HepG2 (cell line): ENCODE measurements at regions not wholly inside any gene's neighbourhood (a gene's known extent, or its start where the extent isn't known, plus 50 kb on each side); places are given as distances from the start of the nearest gene placed in this dataset.

Source experiments
- ATAC-seq: fragments of 200-7000 bp; cut with Tn5 transposase; 3 replicates; pipeline ENCODE4 v1.9.1; 2020; ENCODE audit warnings: mild to moderate bottlenecking, moderate library complexity
- BruUV-seq: library from RNA; stranded (reverse); fragments of 400-500 nt; replicated peaks from 2 replicates; lab custom pipeline; 2021; lab: Mats Ljungman, UMichigan
- CTCF ChIA-PET: fragments of 300-600 bp; formaldehyde crosslinking; extraction: SDS; loops from one replicate; lab custom pipeline; 2021; ENCODE audit warnings: low total read pairs, inconsistent platforms, low intra/inter-chr PET ratio; lab: Yijun Ruan, JAX
- POLR2A ChIA-PET: fragments of 350-600 bp; sonication (Branson Sonifier 250); formaldehyde crosslinking; loops from one replicate; lab custom pipeline; 2020; ENCODE audit warnings: antibody characterized with exemption, inconsistent platforms; lab: Yijun Ruan, JAX
- DNase-seq: peaks from one replicate; pipeline ENCODE4 v3.0.0-alpha.2; 2015; ENCODE audit warnings: low spot score
- FAIRE-seq: peaks from 3 replicates; lab custom pipeline; 2011; peaks lifted over from hg19 to GRCh38; lab: Jason Lieb, UNC
- H2AFZ ChIP-seq: one replicate; pipeline ENCODE4 v1.6.1; 2011; ENCODE audit warnings: low read length, inconsistent platforms
- H3K27ac ChIP-seq: fragments of 300-600 bp; 3 replicates; pipeline ENCODE4 v1.8.0; 2011; ENCODE audit warnings: mixed run types, mild to moderate bottlenecking, mixed read lengths, low read length, inconsistent platforms; ENCODE audit not compliant: insufficient read depth; ENCODE audit errors: extremely low read length
- H3K27me3 ChIP-seq, 2 experiments: fragments of 200-600 bp in 1 of 2; 2 replicates in 1 of 2; 3 replicates in 1 of 2; pipeline versions ENCODE4 v1.6.0 to v1.8.0; 2011; ENCODE audit warnings: low read length in 2 of 2, mild to moderate bottlenecking in 2 of 2, moderate library complexity in 2 of 2, inconsistent platforms in 1 of 2; ENCODE audit not compliant: insufficient read depth in 2 of 2, control insufficient read depth in 1 of 2
- H3K36me3 ChIP-seq, 2 experiments: fragments of 200-600 bp in 1 of 2; replicated peaks in 1 of 2; 2 replicates in 1 of 2; 3 replicates in 1 of 2; pipeline versions ENCODE4 v1.5.1 to v1.8.0; 2011; ENCODE audit warnings: low read length in 2 of 2, inconsistent platforms in 1 of 2; ENCODE audit not compliant: insufficient read depth in 2 of 2, control insufficient read depth in 1 of 2
- H3K4me1 ChIP-seq: 2 replicates; pipeline ENCODE4 v1.5.1; 2012; ENCODE audit warnings: low read length, inconsistent platforms; ENCODE audit not compliant: insufficient read depth
- H3K4me2 ChIP-seq: 2 replicates; pipeline ENCODE4 v1.6.0; 2011; ENCODE audit warnings: low read depth, low read length, inconsistent platforms
- H3K4me3 ChIP-seq, 3 experiments: fragments of 200-600 bp in 1 of 3; sonication (generic), shearing (Covaris generic) in 1 of 3; replicated peaks in 1 of 3; 2 replicates each; pipeline ENCODE4 v1.5.1; 2011 to 2016; ENCODE audit warnings: low read length in 3 of 3, inconsistent platforms in 2 of 3, low read depth in 2 of 3, mild to moderate bottlenecking in 2 of 3, control low read depth in 1 of 3, mixed read lengths in 1 of 3; ENCODE audit not compliant: insufficient read depth in 1 of 3
- H3K79me2 ChIP-seq: one replicate; pipeline ENCODE4 v1.6.1; 2011; ENCODE audit warnings: low read length, inconsistent platforms; ENCODE audit not compliant: insufficient read depth
- H3K9ac ChIP-seq: 2 replicates; pipeline ENCODE4 v1.6.0; 2011; ENCODE audit warnings: mild to moderate bottlenecking, low read depth, low read length, inconsistent platforms; ENCODE audit not compliant: insufficient read depth
- H3K9me3 ChIP-seq: 2 replicates; pipeline ENCODE4 v1.5.1; 2012; ENCODE audit warnings: mild to moderate bottlenecking, low read length
- H4K20me1 ChIP-seq: 2 replicates; pipeline ENCODE4 v1.6.0; 2011; ENCODE audit warnings: inconsistent platforms, mild to moderate bottlenecking, low read length, moderate library complexity; ENCODE audit not compliant: insufficient read depth
- AGO1 ChIP-seq: fragments of 200-400 bp; formaldehyde crosslinking; IDR thresholded peaks from 2 replicates; pipeline ENCODE4 v1.6.1; 2017; ENCODE audit warnings: mild to moderate bottlenecking, low read depth, low read length, moderate library complexity; ENCODE audit not compliant: poor library complexity, severe bottlenecking
- ELF1 ChIP-seq: sonication (generic); formaldehyde crosslinking; IDR thresholded peaks from 2 replicates; pipeline ENCODE4 v1.4.0; 2020; ENCODE audit warnings: missing genetic modification reagents
- MTA3 ChIP-seq: sonication (generic); formaldehyde crosslinking; IDR thresholded peaks from 2 replicates; pipeline ENCODE4 v1.4.0; 2020; ENCODE audit warnings: missing genetic modification reagents
- ZC3H13 ChIP-seq: sonication (generic); formaldehyde crosslinking; IDR thresholded peaks from 2 replicates; pipeline ENCODE4 v1.8.1; 2023; ENCODE audit warnings: mild to moderate bottlenecking, missing genetic modification reagents, moderate library complexity
- ZNF33B ChIP-seq: sonication (generic); formaldehyde crosslinking; IDR thresholded peaks from 2 replicates; pipeline ENCODE4 v1.5.1; 2020; ENCODE audit warnings: mild to moderate bottlenecking, missing genetic modification reagents
- ZNF557 ChIP-seq: sonication (generic); formaldehyde crosslinking; IDR thresholded peaks from 2 replicates; pipeline ENCODE4 v1.4.0; 2020; ENCODE audit warnings: missing genetic modification reagents
- ZSCAN29 ChIP-seq: sonication (generic); formaldehyde crosslinking; conservative IDR thresholded peaks from 2 replicates; pipeline ENCODE4 v1.4.0; 2020; ENCODE audit warnings: mild to moderate bottlenecking, missing genetic modification reagents
- WGBS: methylation state at CpG from one replicate; pipeline ENCODE4 v1.1.6; 2017; ENCODE audit warnings: low lambda C conversion rate; 5-methylcytosine and 5-hydroxymethylcytosine counted together
- in situ Hi-C: cut with HindIII; loops from 2 replicates; pipeline ENCODE4 v1.10.0; 2017; ENCODE audit warnings: low pct_unique_long_range_greater_than_20kb; ENCODE audit not compliant: extremely low pct_ligation_motif_present
- intact Hi-C: fragments of 100-400 bp; cut with micrococcal nuclease; formaldehyde crosslinking; loops from one replicate; pipeline ENCODE4 v1.10.0; 2022; ENCODE audit not compliant: unreplicated experiment
- TF ChIP-seq, protein P1 (sequence below): sonication (generic); formaldehyde crosslinking; IDR thresholded peaks from 2 replicates; pipeline ENCODE4 v1.4.0; 2020; ENCODE audit warnings: low read depth, mild to moderate bottlenecking, missing genetic modification reagents
- TF ChIP-seq, protein P2 (sequence below): sonication (generic); formaldehyde crosslinking; IDR thresholded peaks from 2 replicates; pipeline ENCODE4 v1.4.0; 2020; ENCODE audit warnings: missing genetic modification reagents

DNA sequence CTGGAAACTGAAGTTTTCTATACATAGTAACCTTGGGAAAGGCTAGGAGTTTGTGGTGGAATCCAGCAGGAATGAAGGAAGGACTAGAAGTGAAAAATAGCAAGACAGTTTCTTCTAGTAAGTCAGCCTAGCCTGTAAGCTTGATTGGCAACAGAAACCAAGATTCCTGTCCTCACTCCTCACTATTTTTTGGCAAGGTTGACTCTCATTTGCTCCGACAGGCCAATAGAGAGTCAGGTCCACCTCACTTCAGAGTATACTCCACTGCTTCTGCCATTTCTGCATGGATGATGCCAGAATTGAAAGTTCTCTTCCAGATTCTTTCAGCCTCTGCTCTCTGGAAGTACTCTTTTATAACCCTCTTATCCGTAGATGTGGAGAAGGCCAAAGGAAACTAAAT, 352.4 kb downstream of the ZNF516 start (continued):
- TF ChIP-seq ELF1 (CRISPR knock-in tag), result no peak
- no peak for TF ChIP-seq ZNF33B (CRISPR knock-in tag)
- TF ChIP-seq, protein P1, sequence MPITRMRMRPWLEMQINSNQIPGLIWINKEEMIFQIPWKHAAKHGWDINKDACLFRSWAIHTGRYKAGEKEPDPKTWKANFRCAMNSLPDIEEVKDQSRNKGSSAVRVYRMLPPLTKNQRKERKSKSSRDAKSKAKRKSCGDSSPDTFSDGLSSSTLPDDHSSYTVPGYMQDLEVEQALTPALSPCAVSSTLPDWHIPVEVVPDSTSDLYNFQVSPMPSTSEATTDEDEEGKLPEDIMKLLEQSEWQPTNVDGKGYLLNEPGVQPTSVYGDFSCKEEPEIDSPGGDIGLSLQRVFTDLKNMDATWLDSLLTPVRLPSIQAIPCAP (CRISPR knock-in tag), result no peak
- no peak for TF ChIP-seq AGO1

DNA sequence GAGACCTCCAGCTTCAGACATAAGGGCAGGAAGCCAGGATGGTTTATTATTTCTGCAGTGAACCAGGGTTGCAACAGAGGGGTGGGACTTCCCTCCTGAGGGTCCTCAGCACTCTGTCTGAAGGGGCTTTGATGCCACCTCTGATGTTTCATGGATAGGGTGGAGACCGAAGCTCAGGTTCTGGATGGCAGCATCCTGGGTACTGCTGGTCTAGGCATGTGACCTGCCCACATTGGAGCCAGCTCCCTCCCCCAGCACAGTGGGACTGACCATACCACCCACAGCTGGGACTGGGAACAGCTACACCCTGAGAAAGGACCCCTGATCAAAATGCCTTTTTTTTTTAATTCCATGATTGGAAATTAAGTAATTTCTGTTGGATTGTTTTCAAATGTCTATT, 355.2 kb downstream of the ZNF516 start:
- 0% methylated on average over 1 of the region's 1 CpG for WGBS
- no peak for ATAC-seq
- Histone ChIP-seq H3K4me3 (no peak overlapping the region), H3K79me2 (no peaks in the 10 kb centered on the region), H3K27me3 (peaks cover 1 to 11% of the 10 kb centered on the region in 2 experiments; a peak in 3 of 5 replicates), H4K20me1 (no peaks in the 10 kb centered on the region), H3K9me3 (no peaks in the 10 kb centered on the region), H2AFZ (no peak overlapping the region), H3K36me3 (no peaks in the 10 kb centered on the region), H3K4me1 (no peaks in the 10 kb centered on the region), H3K4me2 (no peak overlapping the region), H3K9ac (no peak overlapping the region), H3K27ac (no peak overlapping the region)
- POLR2A ChIA-PET, result no interaction called here
- intact Hi-C loops (no loop called here), in situ Hi-C loops (no loop called here)
- FAIRE-seq, result no peak
- TF ChIP-seq, protein P2, sequence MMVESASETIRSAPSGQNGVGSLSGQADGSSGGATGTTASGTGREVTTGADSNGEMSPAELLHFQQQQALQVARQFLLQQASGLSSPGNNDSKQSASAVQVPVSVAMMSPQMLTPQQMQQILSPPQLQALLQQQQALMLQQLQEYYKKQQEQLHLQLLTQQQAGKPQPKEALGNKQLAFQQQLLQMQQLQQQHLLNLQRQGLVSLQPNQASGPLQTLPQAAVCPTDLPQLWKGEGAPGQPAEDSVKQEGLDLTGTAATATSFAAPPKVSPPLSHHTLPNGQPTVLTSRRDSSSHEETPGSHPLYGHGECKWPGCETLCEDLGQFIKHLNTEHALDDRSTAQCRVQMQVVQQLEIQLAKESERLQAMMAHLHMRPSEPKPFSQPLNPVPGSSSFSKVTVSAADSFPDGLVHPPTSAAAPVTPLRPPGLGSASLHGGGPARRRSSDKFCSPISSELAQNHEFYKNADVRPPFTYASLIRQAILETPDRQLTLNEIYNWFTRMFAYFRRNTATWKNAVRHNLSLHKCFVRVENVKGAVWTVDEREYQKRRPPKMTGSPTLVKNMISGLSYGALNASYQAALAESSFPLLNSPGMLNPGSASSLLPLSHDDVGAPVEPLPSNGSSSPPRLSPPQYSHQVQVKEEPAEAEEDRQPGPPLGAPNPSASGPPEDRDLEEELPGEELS (CRISPR knock-in tag), result no peak
- TF ChIP-seq ZC3H13 (CRISPR knock-in tag) (no peak), MTA3 (no peak), ZSCAN29 (CRISPR knock-in tag) (no peak), ZNF557 (CRISPR knock-in tag) (no peak)
- DNase-seq, result no peak
- CTCF ChIA-PET, result no interaction called here
- no TSS peak for BruUV-seq
